ENCODE measurements at regions not wholly inside any gene's neighbourhood (a gene's known extent, or its start where the extent isn't known, plus 50 kb on each side); places are given as distances from the start of the nearest gene placed in this dataset.

GRCh38 chr13:21973437-21974125, 302.7 kb downstream of the FGF9 start:
- Histone ChIP-seq H3K18ac (ENCODE audit: insufficient read length, low read depth, low read length) (no peak overlapping the region), H3K23ac (ENCODE audit: insufficient read length, low read depth, low read length) (no peak overlapping the region), H3K9ac (ENCODE audit: extremely low read depth, insufficient read length, low read length) (no peak overlapping the region), H3K14ac (ENCODE audit: insufficient read depth, low read length) (no peak overlapping the region), H3K79me2 (ENCODE audit: insufficient read depth, low read length) (no peaks in the 10 kb centered on the region), H4K20me1 (ENCODE audit: control insufficient read depth, insufficient read depth, insufficient read length) (no peaks in the 10 kb centered on the region), H3K4me1 (ENCODE audit: insufficient read depth, low read length) (no peaks in the 10 kb centered on the region), H2BK5ac (ENCODE audit: insufficient read length, low read length) (no peak overlapping the region), H3K4me2 (ENCODE audit: insufficient read depth, insufficient read length, low read length) (no peak overlapping the region), H4K5ac (ENCODE audit: insufficient read length, low read depth, low read length) (no peak overlapping the region), H2AFZ (ENCODE audit: low read length) (no peak overlapping the region), H2BK12ac (ENCODE audit: insufficient read length, low read depth, low read length) (no peak overlapping the region), H3K4ac (ENCODE audit: low read depth, low read length) (no peak overlapping the region), H3T11ph (ENCODE audit: low read length) (no peak overlapping the region), H2AK5ac (ENCODE audit: insufficient read length, low read length) (no peak overlapping the region), H3K79me1 (ENCODE audit: insufficient read depth, low read depth, low read length, poor library complexity, severe bottlenecking) (no peaks in the 10 kb centered on the region), H3K23me2 (ENCODE audit: insufficient read length, low read depth, low read length, poor library complexity, severe bottlenecking) (no peaks in the 10 kb centered on the region), H3K27me3 (ENCODE audit: insufficient read depth, low read length) (no peaks in the 10 kb centered on the region), H2BK20ac (ENCODE audit: low read depth, low read length, poor library complexity, severe bottlenecking) (no peak overlapping the region), H4K8ac (replicated peaks; ENCODE audit: insufficient read length, low read depth, low read length) (no peak overlapping the region), H3K9me3 (ENCODE audit: control insufficient read depth, low read depth, low read length) (no peaks in the 10 kb centered on the region), H2BK120ac (ENCODE audit: low read depth, low read length, poor library complexity, severe bottlenecking) (no peak overlapping the region), H3K56ac (ENCODE audit: insufficient read length, low read depth, low read length) (no peak overlapping the region), H3K27ac (ENCODE audit: insufficient read length, low read depth, low read length) (no peak overlapping the region), H4K91ac (ENCODE audit: insufficient read length, low read depth, low read length) (no peak overlapping the region), H2BK15ac (ENCODE audit: low read depth, low read length) (no peak overlapping the region)
- H3K4me1 Mint-ChIP-seq = peaks cover 0 to 4% of the 10 kb centered on the region in 2 experiments; a peak in 1 of 4 replicates
- WGBS (ENCODE audit: extremely low coverage, insufficient read length, low lambda C conversion rate) = no CpG with 5 or more reads among the region's 19 CpGs
- peaks cover 3% of the 10 kb centered on the region for H3K27me3 Mint-ChIP-seq (ENCODE audit: low read depth)
- TF ChIP-seq CTCF (conservative IDR thresholded peaks at IDR 0.05) = peak; percentile 19; the same call in 2 of the 3 replicates
- peak; percentile 74 for DNase-seq
- H3K4me3 Mint-ChIP-seq = no peak overlapping the region
- no peaks in the 10 kb centered on the region for H3K36me3 Mint-ChIP-seq (ENCODE audit: insufficient read depth in 1 of 3, low read depth in 3 of 3)
- peak overlapping the region in 1 of 3 experiments; percentile 83; a peak in 1 of 7 replicates for H3K27ac Mint-ChIP-seq
- H3K9me3 Mint-ChIP-seq = no peaks in the 10 kb centered on the region
